WI38 (cell line): ENCODE measurements at regions not wholly inside any gene's neighbourhood (a gene's known extent, or its start where the extent isn't known, plus 50 kb on each side); places are given as distances from the start of the nearest gene placed in this dataset.

Source experiments
- H3K4me3 ChIP-seq: 2 replicates; pipeline ENCODE4 v1.5.1; 2011; ENCODE audit warnings: low read depth, mild to moderate bottlenecking, control low read depth, low read length
- CTCF ChIP-seq: IDR thresholded peaks from 2 replicates; pipeline ENCODE4 v1.5.1; 2012; ENCODE audit warnings: low read depth, mild to moderate bottlenecking, control low read depth, low read length

- TF ChIP-seq CTCF, result no peak
These were observed 1723.6 kb downstream of the TP53TG3F start for GRCh38 chr16:35182943-35183550.

DNA sequence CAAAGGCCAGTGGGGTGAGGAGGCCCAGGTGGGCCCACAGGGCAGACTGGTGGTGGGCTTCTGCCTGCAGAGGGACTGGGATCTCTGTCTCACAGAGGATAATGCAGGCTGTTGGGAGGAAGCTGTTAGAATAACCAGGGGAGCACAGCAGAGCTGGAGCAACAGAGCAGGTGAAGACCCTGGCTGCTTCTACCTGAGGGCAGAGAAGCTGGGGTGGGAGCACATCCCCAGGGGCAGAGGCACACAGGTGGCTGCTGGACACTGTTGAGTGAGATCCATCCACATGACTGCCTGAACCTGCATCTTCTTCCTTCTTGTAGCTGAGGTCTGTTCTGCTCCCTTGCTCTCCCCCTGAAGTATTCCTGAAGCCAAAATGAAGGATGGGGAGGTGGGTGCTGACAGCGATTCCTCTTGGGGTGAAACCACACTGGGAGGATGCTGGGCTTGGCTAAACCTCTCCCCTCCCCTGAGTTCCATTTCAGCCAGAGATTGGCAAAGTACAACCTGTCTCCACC is 1725.0 kb downstream of the TP53TG3F start:
- TF ChIP-seq CTCF, result no peak

More at GRCh38 chr16:35182943-35183550, 1723.6 kb downstream of the TP53TG3F start:
- no peak overlapping the region for H3K4me3 ChIP-seq

GRCh38 chr16:35185366-35186044 is 1726.1 kb downstream of the TP53TG3F start:
- TF ChIP-seq CTCF, result no peak
- H3K4me3 ChIP-seq, result no peak overlapping the region

More for the DNA sequence above, 1725.0 kb downstream of the TP53TG3F start:
- H3K4me3 ChIP-seq, result no peak overlapping the region

DNA sequence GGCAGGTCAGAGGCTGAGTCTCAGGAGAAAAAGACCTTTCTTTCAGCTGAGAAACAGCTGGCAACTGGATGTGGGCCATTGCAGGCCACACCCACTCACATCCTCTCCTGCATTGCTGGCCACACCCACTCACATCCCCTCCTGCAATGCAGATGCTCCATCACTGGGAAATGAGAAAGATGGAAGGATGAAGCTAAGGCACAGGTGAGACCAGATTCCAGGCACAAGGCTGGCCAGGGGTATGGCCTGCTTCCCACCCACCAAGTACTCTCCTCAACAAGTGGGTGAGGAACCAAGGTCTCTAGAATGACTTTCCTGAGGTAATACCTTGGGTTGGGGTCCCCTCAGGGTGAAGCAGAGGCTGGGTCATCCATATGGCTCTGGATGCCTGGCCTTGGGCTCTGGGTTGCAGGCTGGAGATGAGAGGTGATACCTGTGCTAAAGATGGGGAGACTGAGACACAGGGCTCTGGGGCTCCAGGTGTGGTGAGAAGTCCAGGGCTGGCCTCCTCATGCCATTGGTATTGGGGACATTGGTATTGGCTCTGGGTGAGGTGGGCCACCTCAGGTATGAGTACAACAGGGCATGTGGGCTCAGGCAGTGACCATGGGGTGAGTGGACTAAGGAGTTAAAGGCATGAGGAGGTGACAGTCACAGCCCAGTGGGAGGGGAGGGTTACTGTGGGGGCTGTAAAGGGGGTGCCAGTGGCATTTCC is 1726.8 kb downstream of the TP53TG3F start:
- TF ChIP-seq CTCF, result no peak
- H3K4me3 ChIP-seq, result no peak overlapping the region

GRCh38 chr16:35187665-35188225 is 1728.3 kb downstream of the TP53TG3F start:
- TF ChIP-seq CTCF, result no peak
- no peak overlapping the region for H3K4me3 ChIP-seq

GRCh38 chr16:35188288-35189155 is 1729.1 kb downstream of the TP53TG3F start:
- TF ChIP-seq CTCF, result no peak

More at GRCh38 chr16:35188288-35189155, 1729.1 kb downstream of the TP53TG3F start:
- H3K4me3 ChIP-seq, result no peak overlapping the region
